Body of pancreas (tissue), 4 donors: ENCODE measurements at regions not wholly inside any gene's neighbourhood (a gene's known extent, or its start where the extent isn't known, plus 50 kb on each side); places are given as distances from the start of the nearest gene placed in this dataset.

ENCODE experiments used
- CTCF ChIP-seq, 7 experiments: fragments of 450-650 bp in 4 of 7; fragments of 200-600 bp in 3 of 7; sonication (generic) in 3 of 7; IDR thresholded peaks; one replicate each; pipeline ENCODE4 v1.5.1; 2016 to 2019; ENCODE audit warnings: antibody characterized with exemption in 7 of 7
- POLR2A ChIP-seq, 3 donors: fragments of 450-650 bp; IDR thresholded peaks; one replicate each; pipeline ENCODE4 v1.6.1; 2016; ENCODE audit warnings: antibody characterized with exemption in 3 of 3, mild to moderate bottlenecking in 2 of 3

GRCh38 chr4:81679315-81679714 is 207.6 kb upstream of the RASGEF1B start:
- no peak for TF ChIP-seq CTCF (IDR thresholded peaks at IDR 0.05)
- TF ChIP-seq POLR2A (IDR thresholded peaks at IDR 0.05), result no peak
